MM.1S (cell line): ENCODE measurements at regions not wholly inside any gene's neighbourhood (a gene's known extent, or its start where the extent isn't known, plus 50 kb on each side); places are given as distances from the start of the nearest gene placed in this dataset.
A peak's percentile ranks its signal among the peaks of the same experiment; 100 is the strongest.

Source experiments
- DNase-seq: peaks from one replicate; pipeline ENCODE4 v3.0.0-alpha.2; 2015
- H2AFZ ChIP-seq: fragments of 300-600 bp; sonication (generic); 2 replicates; pipeline ENCODE4 v1.6.0; 2016; ENCODE audit warnings: antibody characterized with exemption, low read length
- H3F3A ChIP-seq: fragments of 300-600 bp; sonication (generic); 2 replicates; pipeline ENCODE4 v1.6.1; 2016; ENCODE audit warnings: mild to moderate bottlenecking, antibody characterized with exemption, low read length, moderate library complexity, mixed read lengths; ENCODE audit not compliant: insufficient read depth
- H3K27ac ChIP-seq: fragments of 300-600 bp; sonication (generic); 2 replicates; pipeline ENCODE4 v1.5.1; 2016; ENCODE audit warnings: mild to moderate bottlenecking, low read length
- H3K27me3 ChIP-seq: fragments of 300-600 bp; sonication (generic); replicated peaks from 2 replicates; pipeline ENCODE4 v1.6.0; 2016; ENCODE audit warnings: low read length; ENCODE audit not compliant: insufficient read depth
- H3K36me3 ChIP-seq: fragments of 300-600 bp; sonication (generic); replicated peaks from 2 replicates; pipeline ENCODE4 v1.6.1; 2016; ENCODE audit warnings: mild to moderate bottlenecking, low read length, mixed read lengths; ENCODE audit not compliant: insufficient read depth
- H3K4me1 ChIP-seq: fragments of 300-600 bp; sonication (generic); 2 replicates; pipeline ENCODE4 v1.6.1; 2016; ENCODE audit warnings: low read length, mixed read lengths
- H3K4me2 ChIP-seq: fragments of 300-600 bp; sonication (generic); 2 replicates; pipeline ENCODE4 v1.6.0; 2016; ENCODE audit warnings: low read depth, low read length
- H3K4me3 ChIP-seq: fragments of 300-600 bp; sonication (generic); 2 replicates; pipeline ENCODE4 v1.5.1; 2016; ENCODE audit warnings: low read length, mixed read lengths
- H3K79me2 ChIP-seq: fragments of 300-600 bp; sonication (generic); 2 replicates; pipeline ENCODE4 v1.6.1; 2016; ENCODE audit warnings: mixed run types, low read length, mixed read lengths
- H3K9ac ChIP-seq: fragments of 300-600 bp; sonication (generic); 2 replicates; pipeline ENCODE4 v1.6.1; 2016; ENCODE audit warnings: low read length, mixed read lengths
- H3K9me2 ChIP-seq: fragments of 300-600 bp; sonication (generic); replicated peaks from 2 replicates; pipeline ENCODE4 v1.6.1; 2016; ENCODE audit warnings: mild to moderate bottlenecking, low read length, mixed read lengths; ENCODE audit not compliant: insufficient read depth
- H3K9me3 ChIP-seq: fragments of 300-600 bp; sonication (generic); replicated peaks from 2 replicates; pipeline ENCODE4 v1.6.1; 2016; ENCODE audit warnings: mild to moderate bottlenecking, low read length, mixed read lengths; ENCODE audit not compliant: insufficient read depth
- H4K20me1 ChIP-seq: fragments of 300-600 bp; sonication (generic); 2 replicates; pipeline ENCODE4 v1.6.1; 2016; ENCODE audit warnings: mild to moderate bottlenecking, low read length, moderate library complexity, mixed read lengths; ENCODE audit not compliant: insufficient read depth
- CTCF ChIP-seq: fragments of 300-600 bp; sonication (generic); IDR thresholded peaks from 2 replicates; pipeline ENCODE4 v1.5.1; 2016; ENCODE audit warnings: antibody characterized with exemption, low read length, mixed read lengths
- EZH2 ChIP-seq: fragments of 300-600 bp; sonication (generic); optimal IDR thresholded peaks from 2 replicates; pipeline ENCODE3; 2017; ENCODE audit warnings: low read depth, mild to moderate bottlenecking, antibody characterized with exemption, low read length, mixed read lengths
- EZH2phosphoT487 ChIP-seq: fragments of 300-600 bp; sonication (generic); IDR thresholded peaks from 2 replicates; pipeline ENCODE4 v1.6.1; 2018; ENCODE audit warnings: antibody characterized with exemption, low read length

- Histone ChIP-seq H3K9me3 (no peaks in the 10 kb centered on the region), H3F3A (no peaks in the 10 kb centered on the region), H3K4me2 (no peak overlapping the region), H3K27ac (no peak overlapping the region), H3K9me2 (no peaks in the 10 kb centered on the region), H3K9ac (no peak overlapping the region), H3K79me2 (no peaks in the 10 kb centered on the region), H3K27me3 (no peaks in the 10 kb centered on the region), H3K36me3 (no peaks in the 10 kb centered on the region), H3K4me3 (no peak overlapping the region), H2AFZ (no peak overlapping the region), H3K4me1 (no peaks in the 10 kb centered on the region), H4K20me1 (no peaks in the 10 kb centered on the region)
- no peak for DNase-seq
- no peak for TF ChIP-seq CTCF
- TF ChIP-seq EZH2: no peak
- no peak for TF ChIP-seq EZH2phosphoT487
Measured at GRCh38 chr12:87861791-87862190, 167.4 kb downstream of the C12orf50 start.

GRCh38 chr12:87853448-87854003, 175.7 kb downstream of the C12orf50 start:
- TF ChIP-seq CTCF (no peak), EZH2phosphoT487 (no peak), EZH2 (no peak)
- no peak overlapping the region for H2AFZ ChIP-seq

GRCh38 chr12:87849074-87849473, 180.1 kb downstream of the C12orf50 start:
- Histone ChIP-seq H3K36me3 (no peaks in the 10 kb centered on the region), H2AFZ (no peak overlapping the region), H3K27ac (peak overlapping the region; percentile 29; the same call in 1 of the 2 replicates), H3K79me2 (no peaks in the 10 kb centered on the region), H3K4me3 (no peak overlapping the region), H4K20me1 (no peaks in the 10 kb centered on the region), H3K4me1 (peaks cover 4% of the 10 kb centered on the region; the same call in 1 of the 2 replicates), H3K27me3 (no peaks in the 10 kb centered on the region), H3K9ac (no peak overlapping the region), H3K4me2 (peak overlapping the region; percentile 28; the same call in 1 of the 2 replicates), H3K9me2 (no peaks in the 10 kb centered on the region), H3K9me3 (no peaks in the 10 kb centered on the region), H3F3A (no peaks in the 10 kb centered on the region)
- TF ChIP-seq EZH2phosphoT487 (no peak), CTCF (no peak), EZH2 (no peak)
- peak; percentile 83 for DNase-seq

More at GRCh38 chr12:87853448-87854003, 175.7 kb downstream of the C12orf50 start:
- no peak overlapping the region for H3K27ac ChIP-seq
- no peaks in the 10 kb centered on the region for H3K79me2 ChIP-seq
- no peak overlapping the region for H3K4me2 ChIP-seq
- H4K20me1 ChIP-seq: no peaks in the 10 kb centered on the region
- no peak for DNase-seq
- no peaks in the 10 kb centered on the region for H3F3A ChIP-seq
- H3K9ac ChIP-seq: no peak overlapping the region
- no peak overlapping the region for H3K4me3 ChIP-seq
- no peaks in the 10 kb centered on the region for H3K27me3 ChIP-seq
- no peaks in the 10 kb centered on the region; the same call in 1 of the 2 replicates for H3K9me3 ChIP-seq
- H3K9me2 ChIP-seq: no peaks in the 10 kb centered on the region
- H3K4me1 ChIP-seq: peaks cover 4% of the 10 kb centered on the region; the same call in 1 of the 2 replicates
- no peaks in the 10 kb centered on the region for H3K36me3 ChIP-seq
